CD8-positive, alpha-beta memory T cell (primary cell): ENCODE measurements at regions not wholly inside any gene's neighbourhood (a gene's known extent, or its start where the extent isn't known, plus 50 kb on each side); places are given as distances from the start of the nearest gene placed in this dataset.

Source experiments
- CTCF ChIA-PET: fragments of 350-600 bp; sonication (Branson Sonifier 250); formaldehyde crosslinking; loops from one replicate; lab custom pipeline; 2021; ENCODE audit warnings: antibody characterized with exemption; lab: Charles Lee
- POLR2A ChIA-PET: fragments of 350-600 bp; sonication (Branson Sonifier 250); formaldehyde crosslinking; loops from one replicate; lab custom pipeline; 2021; ENCODE audit warnings: antibody characterized with exemption; lab: Charles Lee
- DNase-seq, 5 donors: peaks; one replicate each; pipeline versions ENCODE4 v3.0.0 to v3.0.0-alpha.2; 2020 to 2022; ENCODE audit warnings: mixed read lengths in 1 of 5
- H3K27ac ChIP-seq: one replicate; pipeline ENCODE4 v1.7.0; 2013; ENCODE audit warnings: low read depth, mild to moderate bottlenecking, low read length, moderate library complexity
- H3K27me3 ChIP-seq: 2 replicates; pipeline ENCODE4 v1.7.0; 2013; ENCODE audit warnings: low read length, mild to moderate bottlenecking; ENCODE audit not compliant: insufficient read depth, poor library complexity, severe bottlenecking
- H3K36me3 ChIP-seq: 2 replicates; pipeline ENCODE4 v1.7.0; 2013; ENCODE audit warnings: mild to moderate bottlenecking, low read length, moderate library complexity; ENCODE audit not compliant: insufficient read depth
- H3K4me1 ChIP-seq: 2 replicates; pipeline ENCODE4 v1.7.0; 2013; ENCODE audit warnings: mild to moderate bottlenecking, low read length, moderate library complexity; ENCODE audit not compliant: insufficient read depth
- H3K4me3 ChIP-seq: 2 replicates; pipeline ENCODE4 v1.7.0; 2013; ENCODE audit warnings: mild to moderate bottlenecking, low read length
- H3K9me3 ChIP-seq: 2 replicates; pipeline ENCODE4 v1.7.0; 2013; ENCODE audit warnings: mild to moderate bottlenecking, low read length
- H3K27ac Mint-ChIP-seq, 8 donors: one replicate each; pipeline ENCODE4 v1.8.0; 2020 to 2021; ENCODE audit warnings: mixed read lengths in 8 of 8, mild to moderate bottlenecking in 6 of 8, inconsistent platforms in 3 of 8, moderate library complexity in 3 of 8
- H3K27me3 Mint-ChIP-seq, 2 donors: one replicate each; pipeline ENCODE4 v1.8.0; 2020 to 2021; ENCODE audit warnings: mixed read lengths in 2 of 2, mild to moderate bottlenecking in 1 of 2, moderate library complexity in 1 of 2
- H3K36me3 Mint-ChIP-seq, 3 donors: one replicate each; pipeline ENCODE4 v1.8.0; 2020 to 2021; ENCODE audit warnings: mixed read lengths in 3 of 3, inconsistent platforms in 1 of 3, mild to moderate bottlenecking in 1 of 3
- H3K4me1 Mint-ChIP-seq, 3 donors: one replicate each; pipeline ENCODE4 v1.8.0; 2020 to 2021; ENCODE audit warnings: mixed read lengths in 3 of 3, inconsistent platforms in 1 of 3, mild to moderate bottlenecking in 1 of 3
- H3K4me3 Mint-ChIP-seq, 7 donors: one replicate each; pipeline ENCODE4 v1.8.0; 2020 to 2021; ENCODE audit warnings: mixed read lengths in 7 of 7, mild to moderate bottlenecking in 6 of 7, moderate library complexity in 4 of 7, inconsistent platforms in 2 of 7
- H3K9me3 Mint-ChIP-seq, 5 donors: one replicate each; pipeline ENCODE4 v1.8.0; 2020 to 2022; ENCODE audit warnings: mixed read lengths in 5 of 5, mild to moderate bottlenecking in 3 of 5, moderate library complexity in 2 of 5, inconsistent platforms in 1 of 5

DNA sequence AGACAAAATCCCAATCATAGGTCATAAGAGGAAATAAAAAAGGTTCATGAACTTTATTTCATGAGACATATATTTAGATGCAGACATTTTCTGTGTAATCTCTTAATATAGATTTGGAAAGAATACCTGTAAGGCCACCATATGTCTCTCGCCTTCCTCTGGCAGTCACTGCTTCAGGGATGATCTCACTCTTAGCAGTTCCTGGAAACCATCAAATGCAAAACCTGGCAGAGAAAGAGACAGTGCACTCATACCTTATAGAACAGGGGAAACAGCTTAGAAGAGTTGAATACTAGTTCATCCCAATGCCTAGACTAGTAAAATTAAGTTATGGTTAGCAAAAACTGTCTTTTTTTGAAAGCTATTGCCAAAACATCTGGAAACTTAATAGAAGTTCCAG lies 243.3 kb downstream of the GASK1B start:
- Histone ChIP-seq H3K4me3 (no peak overlapping the region), H3K36me3 (no peaks in the 10 kb centered on the region), H3K27me3 (no peaks in the 10 kb centered on the region), H3K27ac (no peak overlapping the region), H3K4me1 (no peaks in the 10 kb centered on the region), H3K9me3 (no peaks in the 10 kb centered on the region)
- Mint-ChIP-seq H3K9me3 (peaks cover 0 to 12% (median 3%) of the 10 kb centered on the region in 5 donors), H3K4me1 (no peaks in the 10 kb centered on the region), H3K27ac (no peak overlapping the region), H3K36me3 (no peaks in the 10 kb centered on the region), H3K4me3 (no peak overlapping the region), H3K27me3 (no peaks in the 10 kb centered on the region)
- DNase-seq = no peak
- ChIA-PET CTCF (no interaction called here), POLR2A (no interaction called here)

DNA sequence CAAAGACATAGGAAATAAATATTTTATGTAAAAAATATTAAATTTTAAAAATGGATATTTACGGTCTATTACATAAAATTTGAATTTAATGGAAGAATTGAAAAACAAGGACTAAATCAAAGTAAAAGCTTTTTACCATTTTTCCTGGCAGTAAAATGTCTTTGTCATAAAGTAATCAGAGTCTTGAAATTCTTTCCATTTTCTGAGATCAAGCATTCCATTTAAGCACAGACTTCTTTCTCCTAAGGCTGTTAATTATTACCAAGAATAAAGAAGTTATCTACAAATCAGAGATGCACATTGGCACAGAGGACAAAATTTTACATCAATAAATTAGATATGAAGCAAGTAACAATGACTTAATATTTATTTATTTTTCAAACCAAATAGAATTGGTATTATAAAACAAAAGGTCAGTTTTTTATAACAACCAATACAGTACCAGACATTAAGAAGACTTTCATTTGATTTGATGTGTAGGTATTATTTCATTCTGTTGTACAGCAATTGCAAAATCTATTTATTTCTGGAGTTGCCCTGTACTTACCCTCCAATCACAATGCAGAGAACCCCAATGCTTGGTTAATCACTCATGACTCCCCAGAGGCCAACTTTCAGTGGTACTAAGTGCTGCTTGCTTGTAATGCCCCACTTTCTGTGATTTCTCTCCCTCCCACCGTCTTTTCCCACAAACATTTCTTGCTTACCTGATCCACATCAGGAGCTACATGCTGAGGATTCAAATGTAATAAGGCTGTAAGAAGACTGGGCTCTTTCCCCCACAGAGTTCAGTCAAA lies 254.6 kb downstream of the GASK1B start:
- no peaks in the 10 kb centered on the region for H3K9me3 ChIP-seq
- Mint-ChIP-seq H3K27ac (no peak overlapping the region), H3K9me3 (peaks cover 5 to 14% (median 6%) of the 10 kb centered on the region in 5 donors), H3K36me3 (no peaks in the 10 kb centered on the region), H3K4me1 (no peaks in the 10 kb centered on the region), H3K4me3 (no peak overlapping the region), H3K27me3 (no peaks in the 10 kb centered on the region)
- no peak overlapping the region for H3K27ac ChIP-seq
- CTCF ChIA-PET = no interaction called here
- no peaks in the 10 kb centered on the region for H3K4me1 ChIP-seq
- H3K27me3 ChIP-seq = no peaks in the 10 kb centered on the region
- DNase-seq = no peak
- no peak overlapping the region for H3K4me3 ChIP-seq
- POLR2A ChIA-PET = no interaction called here
- no peaks in the 10 kb centered on the region for H3K36me3 ChIP-seq

GRCh38 chr4:157912212-157912611 lies 260.6 kb downstream of the GASK1B start:
- ChIA-PET POLR2A (no interaction called here), CTCF (no interaction called here)
- no peak for DNase-seq
- Mint-ChIP-seq H3K27ac (no peak overlapping the region), H3K4me1 (no peaks in the 10 kb centered on the region), H3K4me3 (no peak overlapping the region), H3K27me3 (no peaks in the 10 kb centered on the region), H3K36me3 (no peaks in the 10 kb centered on the region), H3K9me3 (peaks cover 0 to 3% (median 2%) of the 10 kb centered on the region in 5 donors)
- Histone ChIP-seq H3K27me3 (no peaks in the 10 kb centered on the region), H3K36me3 (no peaks in the 10 kb centered on the region), H3K4me3 (no peak overlapping the region), H3K4me1 (no peaks in the 10 kb centered on the region), H3K9me3 (no peaks in the 10 kb centered on the region), H3K27ac (no peak overlapping the region)

- H3K4me3 Mint-ChIP-seq = no peak overlapping the region
- POLR2A ChIA-PET = no interaction called here
- CTCF ChIA-PET = no interaction called here
Measured at GRCh38 chr4:157911662-157912061, 261.2 kb downstream of the GASK1B start.

DNA sequence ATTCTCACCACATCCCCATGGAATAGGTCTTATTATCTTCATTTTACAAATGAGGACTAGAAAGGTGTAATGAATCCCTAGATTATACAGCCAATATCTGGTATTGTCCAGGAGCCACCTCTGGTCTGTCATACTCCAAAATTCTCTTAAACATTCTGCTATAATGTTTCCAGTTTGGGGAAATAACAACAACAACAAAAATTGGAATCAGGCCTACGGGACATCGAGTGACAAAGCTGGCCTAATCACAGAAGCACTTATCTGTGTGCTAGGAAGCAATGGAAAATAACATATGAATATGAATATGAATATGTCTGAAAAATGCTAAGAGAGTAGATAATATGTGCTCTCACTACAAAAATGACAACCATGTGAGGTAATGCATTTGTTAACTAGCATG lies 264.1 kb downstream of the GASK1B start:
- Mint-ChIP-seq H3K27me3 (no peaks in the 10 kb centered on the region), H3K4me3 (no peak overlapping the region), H3K9me3 (peaks cover 0 to 3% (median 0%) of the 10 kb centered on the region in 5 donors), H3K36me3 (no peaks in the 10 kb centered on the region), H3K27ac (no peak overlapping the region), H3K4me1 (no peaks in the 10 kb centered on the region)
- H3K9me3 ChIP-seq = no peaks in the 10 kb centered on the region
- ChIA-PET CTCF (no interaction called here), POLR2A (no interaction called here)
- H3K36me3 ChIP-seq = no peaks in the 10 kb centered on the region
- H3K27me3 ChIP-seq = no peaks in the 10 kb centered on the region
- H3K4me3 ChIP-seq = no peak overlapping the region
- no peak overlapping the region for H3K27ac ChIP-seq
- no peak for DNase-seq
- H3K4me1 ChIP-seq = no peaks in the 10 kb centered on the region

More at GRCh38 chr4:157911662-157912061, 261.2 kb downstream of the GASK1B start:
- Mint-ChIP-seq H3K27me3 (no peaks in the 10 kb centered on the region), H3K9me3 (peaks cover 0 to 3% (median 2%) of the 10 kb centered on the region in 5 donors), H3K36me3 (no peaks in the 10 kb centered on the region), H3K27ac (no peak overlapping the region), H3K4me1 (no peaks in the 10 kb centered on the region)
- DNase-seq = no peak
- Histone ChIP-seq H3K27me3 (no peaks in the 10 kb centered on the region), H3K9me3 (no peaks in the 10 kb centered on the region), H3K36me3 (no peaks in the 10 kb centered on the region), H3K27ac (no peak overlapping the region), H3K4me3 (no peak overlapping the region), H3K4me1 (no peaks in the 10 kb centered on the region)

DNA sequence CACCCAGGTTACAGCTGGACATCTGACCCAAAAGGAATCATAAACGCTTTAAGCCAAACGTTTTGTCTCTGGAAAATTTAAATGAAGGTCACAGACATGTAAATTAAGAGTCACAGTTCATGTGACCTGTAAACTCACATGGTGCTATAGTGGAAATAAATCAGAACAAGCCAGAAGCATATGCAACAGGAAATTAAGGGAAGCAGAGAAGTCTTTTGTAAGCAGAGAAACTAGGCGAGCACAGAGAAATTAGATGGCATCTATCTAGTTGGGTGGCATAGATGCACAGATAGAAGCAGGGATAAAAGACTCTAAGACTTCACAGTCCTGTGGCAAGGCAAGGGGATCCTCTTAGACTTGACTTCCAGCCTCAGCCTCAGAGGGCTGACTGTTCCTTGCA lies 264.8 kb downstream of the GASK1B start:
- ChIA-PET CTCF (no interaction called here), POLR2A (no interaction called here)
- no peaks in the 10 kb centered on the region for H3K4me1 Mint-ChIP-seq

DNA sequence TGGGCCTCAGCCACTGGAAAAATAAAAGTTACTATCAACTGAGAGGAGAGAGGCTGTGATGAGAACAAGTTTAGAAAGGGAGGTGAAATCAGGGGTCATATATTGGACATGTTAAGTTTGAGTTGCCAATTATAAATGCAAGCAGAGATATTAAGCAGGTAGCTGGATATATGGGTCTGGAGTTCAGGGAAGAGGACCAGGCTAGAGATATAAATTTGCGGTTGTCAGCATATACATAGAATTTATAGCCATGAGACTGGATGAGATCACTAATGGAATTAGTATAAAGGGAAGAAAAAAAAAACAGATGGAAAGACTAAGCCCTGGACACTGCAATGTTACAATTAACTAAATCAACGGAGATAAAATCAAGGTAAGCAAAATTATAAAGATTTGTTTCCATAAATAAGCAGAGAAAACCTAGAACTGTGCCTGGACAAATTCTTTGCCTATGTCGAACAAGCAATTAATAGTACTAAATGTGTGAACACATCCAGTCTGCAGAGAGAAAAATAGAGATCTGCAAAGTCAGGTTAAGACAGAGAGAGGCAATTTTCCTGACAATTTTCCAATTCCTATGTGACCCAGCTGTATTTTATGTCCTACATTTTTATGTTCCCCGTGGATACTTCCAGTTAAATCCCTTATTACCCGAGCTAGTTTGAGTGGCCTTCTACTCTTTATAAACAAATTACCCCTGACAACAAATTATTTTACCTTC lies 265.4 kb downstream of the GASK1B start:
- H3K4me1 ChIP-seq = no peaks in the 10 kb centered on the region
- H3K27me3 ChIP-seq = no peaks in the 10 kb centered on the region
- Mint-ChIP-seq H3K4me1 (no peaks in the 10 kb centered on the region), H3K9me3 (peaks cover 0 to 3% (median 0%) of the 10 kb centered on the region in 5 donors), H3K4me3 (no peak overlapping the region), H3K36me3 (no peaks in the 10 kb centered on the region), H3K27me3 (no peaks in the 10 kb centered on the region), H3K27ac (no peak overlapping the region)
- H3K4me3 ChIP-seq = no peak overlapping the region
- no peaks in the 10 kb centered on the region for H3K9me3 ChIP-seq
- POLR2A ChIA-PET = no interaction called here
- CTCF ChIA-PET = no interaction called here
- no peak overlapping the region for H3K27ac ChIP-seq
- H3K36me3 ChIP-seq = no peaks in the 10 kb centered on the region
- no peak for DNase-seq

More for the DNA sequence above, 264.8 kb downstream of the GASK1B start:
- Histone ChIP-seq H3K9me3 (no peaks in the 10 kb centered on the region), H3K27ac (no peak overlapping the region), H3K36me3 (no peaks in the 10 kb centered on the region), H3K27me3 (no peaks in the 10 kb centered on the region), H3K4me1 (no peaks in the 10 kb centered on the region), H3K4me3 (no peak overlapping the region)
- DNase-seq = no peak
- Mint-ChIP-seq H3K36me3 (no peaks in the 10 kb centered on the region), H3K9me3 (peaks cover 0 to 3% (median 0%) of the 10 kb centered on the region in 5 donors), H3K27me3 (no peaks in the 10 kb centered on the region), H3K4me3 (no peak overlapping the region), H3K27ac (no peak overlapping the region)

GRCh38 chr4:157898836-157899605 lies 273.8 kb downstream of the GASK1B start:
- H3K27ac ChIP-seq = no peak overlapping the region
- no peak overlapping the region for H3K27ac Mint-ChIP-seq
- H3K27me3 ChIP-seq = no peaks in the 10 kb centered on the region
- ChIA-PET CTCF (no interaction called here), POLR2A (no interaction called here)
- H3K9me3 Mint-ChIP-seq = peaks cover 0 to 13% (median 2%) of the 10 kb centered on the region in 5 donors
- H3K4me1 ChIP-seq = no peaks in the 10 kb centered on the region
- no peaks in the 10 kb centered on the region for H3K36me3 ChIP-seq
- no peaks in the 10 kb centered on the region for H3K36me3 Mint-ChIP-seq
- no peak overlapping the region for H3K4me3 Mint-ChIP-seq
- H3K4me3 ChIP-seq = no peak overlapping the region
- no peak for DNase-seq
- no peaks in the 10 kb centered on the region for H3K27me3 Mint-ChIP-seq
- no peaks in the 10 kb centered on the region for H3K9me3 ChIP-seq
- H3K4me1 Mint-ChIP-seq = no peaks in the 10 kb centered on the region
